ENCODE measurements at regions not wholly inside any gene's neighbourhood (a gene's known extent, or its start where the extent isn't known, plus 50 kb on each side); places are given as distances from the start of the nearest gene placed in this dataset.
A peak's percentile ranks its signal among the peaks of the same experiment; 100 is the strongest.

GRCh38 chr14:22337521-22337920, 251.5 kb downstream of the DAD1 start:
- DNase-seq: no peak
- intact Hi-C loops (cut with DNase I): no loop called here

DNA sequence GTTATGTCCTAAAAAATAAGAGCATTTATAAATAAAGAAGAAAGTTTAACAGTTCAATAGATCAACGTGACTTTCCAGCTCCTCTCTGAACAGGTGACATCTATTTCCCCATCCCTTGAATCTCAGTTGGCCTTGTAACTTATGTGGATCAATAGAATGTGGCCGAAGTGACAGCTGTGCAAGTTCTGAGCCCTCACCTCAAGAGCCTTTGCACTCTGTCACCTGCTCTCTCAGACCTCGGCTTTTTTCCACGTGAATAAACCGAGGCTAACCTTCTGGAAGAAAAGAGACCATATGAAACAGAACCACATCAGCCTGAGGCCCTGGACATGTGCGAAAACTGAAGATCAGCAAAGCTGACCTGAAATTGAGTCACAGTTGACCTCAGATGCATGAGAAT, 253.0 kb downstream of the DAD1 start:
- intact Hi-C loops (cut with DNase I): no loop called here
- DNase-seq: no peak

GRCh38 chr14:22334627-22335026, 254.4 kb downstream of the DAD1 start:
- intact Hi-C loops (cut with DNase I): no loop called here
- no peak for DNase-seq

DNA sequence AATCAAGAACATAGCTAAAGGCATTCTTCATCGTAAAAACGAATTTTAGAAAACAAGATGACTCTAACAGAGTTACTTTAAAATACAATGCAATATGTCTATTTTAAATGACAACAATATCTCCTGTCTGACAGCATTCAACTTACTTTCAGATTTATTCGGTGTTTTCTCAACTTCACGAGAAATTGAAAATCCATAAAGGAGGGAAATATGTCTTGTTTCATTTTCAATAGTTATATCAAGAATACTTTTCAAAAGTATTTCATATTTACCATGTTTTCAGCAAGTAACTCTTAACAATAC, 254.8 kb downstream of the DAD1 start:
- DNase-seq: no peak
- intact Hi-C loops (cut with DNase I): no loop called here

DNA sequence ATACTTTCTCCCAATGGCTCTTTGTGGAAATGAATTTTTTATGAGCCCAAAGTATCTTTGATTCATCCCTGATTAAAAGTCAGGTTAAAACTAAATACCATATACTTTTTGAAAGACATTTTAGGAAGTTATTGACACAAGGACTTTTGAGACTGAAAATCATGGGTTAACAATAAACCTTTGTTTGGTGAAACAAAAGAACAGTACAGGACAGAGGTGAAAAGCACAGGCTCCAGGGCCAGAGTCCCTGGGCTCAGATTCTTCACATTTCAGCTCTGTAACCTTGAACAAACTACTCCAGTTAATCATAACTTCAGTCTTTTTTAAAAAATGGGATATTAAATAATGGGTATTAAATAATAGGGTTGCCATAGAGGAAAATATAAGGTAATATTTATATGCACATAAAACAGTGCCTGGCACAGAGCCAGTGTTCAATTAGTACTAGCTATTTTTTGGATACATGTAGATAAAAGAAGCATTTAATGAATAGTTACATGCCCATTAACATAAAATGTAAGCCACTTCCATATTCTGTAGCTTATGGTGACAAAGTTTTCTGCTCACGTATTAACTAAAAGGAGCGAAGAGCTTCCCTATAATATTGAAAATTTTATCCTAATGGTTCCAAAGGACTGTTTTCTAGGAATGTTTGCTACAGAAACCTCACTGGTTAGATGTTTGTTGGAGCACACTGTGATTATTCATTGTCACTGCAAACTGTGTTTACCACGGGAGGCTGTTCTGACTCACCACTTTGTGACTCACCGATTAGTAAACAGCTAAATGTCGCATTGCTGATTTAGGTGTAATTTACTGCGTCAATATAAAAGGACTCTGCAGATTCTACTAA, 255.4 kb downstream of the DAD1 start:
- DNase-seq: peak in 14 of 42 donors; percentile 16 to 72 (median 36)

GRCh38 chr14:22332686-22333421, 256.2 kb downstream of the DAD1 start:
- DNase-seq: no peak
- intact Hi-C loops (cut with DNase I): no loop called here

More for the DNA sequence above, 255.4 kb downstream of the DAD1 start:
- intact Hi-C loops (cut with DNase I): no loop called here

GRCh38 chr14:22329371-22329770, 259.7 kb downstream of the DAD1 start:
- intact Hi-C loops (cut with DNase I): no loop called here

GRCh38 chr14:22325676-22326400, 263.2 kb downstream of the DAD1 start:
- intact Hi-C loops (cut with DNase I): no loop called here

More at GRCh38 chr14:22329371-22329770, 259.7 kb downstream of the DAD1 start:
- no peak for DNase-seq

GRCh38 chr14:22320362-22320750, 268.7 kb downstream of the DAD1 start:
- no peak for DNase-seq
- intact Hi-C loops (cut with DNase I): no loop called here

More at GRCh38 chr14:22325676-22326400, 263.2 kb downstream of the DAD1 start:
- DNase-seq: no peak

DNA sequence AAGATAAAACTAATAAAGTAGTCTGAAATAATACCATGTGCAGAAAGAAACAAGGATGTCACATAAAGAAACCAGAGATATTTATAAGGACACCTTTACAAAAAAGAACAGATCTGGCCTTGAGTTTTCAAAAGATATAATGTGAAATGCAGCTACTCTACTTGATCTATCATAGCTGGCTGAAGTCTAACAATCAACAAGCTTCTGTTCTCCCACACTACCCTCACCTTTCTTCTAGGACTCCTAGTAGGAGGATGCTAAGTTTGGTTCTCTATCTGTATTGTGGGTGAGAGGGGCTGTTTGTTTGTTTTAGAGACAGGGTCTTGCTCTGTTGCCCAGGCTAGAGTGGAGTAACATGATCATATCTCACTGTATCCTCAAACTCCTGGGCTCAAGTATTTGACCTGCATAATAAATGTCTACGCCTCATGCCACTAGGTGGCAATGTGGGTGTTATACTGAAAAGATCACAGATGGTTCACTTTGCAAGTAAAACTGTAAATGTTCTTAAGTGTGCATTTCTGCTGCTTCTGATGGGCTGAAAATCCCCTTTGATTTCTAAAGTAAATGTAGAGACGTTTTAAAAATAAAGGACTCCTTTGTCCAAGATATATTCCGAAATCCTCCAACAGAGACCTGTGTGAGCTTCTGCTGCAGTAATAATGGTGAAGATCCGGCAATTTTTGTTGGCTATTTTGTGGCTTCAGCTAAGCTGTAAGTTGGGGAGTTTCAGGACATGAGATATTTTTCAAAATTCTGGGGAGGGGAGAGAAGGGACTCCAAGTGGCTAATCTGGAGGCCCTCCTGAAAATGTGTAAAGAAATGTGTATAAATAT, 269.3 kb downstream of the DAD1 start:
- peak in 39 of 42 donors; percentile 18 to 91 (median 67) for DNase-seq
- intact Hi-C loops (cut with DNase I): loop anchor here (5.0 to 10.0 kb wide), 2 partner anchors 58 to 155 kb away; no protein-coding TSS in a partner anchor

- intact Hi-C loops (cut with DNase I): loop anchor here (5.0 to 10.0 kb wide), 2 partner anchors 58 to 156 kb away; no protein-coding TSS in a partner anchor
- no peak for DNase-seq
These were observed 270.1 kb downstream of the DAD1 start for GRCh38 chr14:22318951-22319350.

DNA sequence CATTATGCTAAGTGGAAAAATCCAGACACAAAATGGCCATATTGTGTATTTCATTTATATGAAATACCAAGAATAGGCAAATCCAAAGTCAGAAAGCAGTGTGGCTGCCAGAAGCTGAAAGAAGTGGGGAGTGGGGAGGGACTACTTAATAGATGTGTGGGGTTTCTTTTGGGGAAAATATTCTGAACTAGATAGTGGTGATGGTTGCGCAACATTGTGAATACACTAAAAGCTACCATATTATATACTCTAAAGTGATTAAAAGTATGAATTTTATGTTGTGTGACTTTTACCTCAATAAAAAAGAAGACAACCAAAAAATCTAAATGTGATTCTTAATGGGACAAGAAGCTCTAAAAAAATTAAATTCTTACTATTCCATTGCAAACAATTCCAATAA, 272.6 kb downstream of the DAD1 start:
- intact Hi-C loops (cut with DNase I): loop anchor here (5.0 to 10.0 kb wide), 2 partner anchors 61 to 158 kb away; no protein-coding TSS in a partner anchor

GRCh38 chr14:22315336-22315735, 273.7 kb downstream of the DAD1 start:
- intact Hi-C loops (cut with DNase I): loop anchor here (5.0 to 10.0 kb wide), 2 partner anchors 62 to 159 kb away; no protein-coding TSS in a partner anchor

More for the DNA sequence above, 272.6 kb downstream of the DAD1 start:
- no peak for DNase-seq

GRCh38 chr14:22314183-22314820, 274.7 kb downstream of the DAD1 start:
- intact Hi-C loops (cut with DNase I): loop anchor here (10.0 kb wide), 1 partner anchor 160 kb away; no protein-coding TSS in a partner anchor
- peak in 20 of 42 donors; percentile 13 to 83 (median 47) for DNase-seq

More at GRCh38 chr14:22315336-22315735, 273.7 kb downstream of the DAD1 start:
- no peak for DNase-seq

GRCh38 chr14:22313172-22313801, 275.7 kb downstream of the DAD1 start:
- no peak for DNase-seq
- intact Hi-C loops (cut with DNase I): loop anchor here (10.0 kb wide), 1 partner anchor 162 kb away; no protein-coding TSS in a partner anchor

DNA sequence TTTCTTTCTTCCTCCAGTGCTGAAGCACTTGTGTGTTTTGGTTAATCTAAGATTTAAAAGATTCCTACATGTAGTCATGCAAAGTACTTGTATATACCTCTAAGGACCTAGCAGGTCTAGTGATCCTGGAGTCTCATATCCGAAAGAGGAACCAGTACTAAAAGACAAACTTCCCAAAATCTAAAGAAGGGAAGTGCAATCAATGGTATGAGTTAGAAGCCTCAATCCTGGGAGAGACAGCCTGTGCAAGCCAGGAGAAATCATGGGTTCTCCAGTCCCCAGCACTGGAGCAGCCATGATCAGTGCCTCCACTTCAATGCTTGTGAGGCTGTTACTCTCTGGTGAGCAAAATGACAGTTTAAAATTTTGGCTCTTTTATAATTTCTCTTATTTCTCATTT, 277.4 kb downstream of the DAD1 start:
- DNase-seq: no peak
- intact Hi-C loops (cut with DNase I): loop anchor here (10.0 kb wide), 1 partner anchor 163 kb away; no protein-coding TSS in a partner anchor

- intact Hi-C loops (cut with DNase I): no loop called here
- no peak for DNase-seq
These were observed 283.4 kb downstream of the DAD1 start for GRCh38 chr14:22305607-22306006.

All from head of caudate nucleus (tissue), 42 donors.